Middle frontal gyrus (tissue), 1 donor: ENCODE measurements at regions not wholly inside any gene's neighbourhood (a gene's known extent, or its start where the extent isn't known, plus 50 kb on each side); places are given as distances from the start of the nearest gene placed in this dataset.
A peak's percentile ranks its signal among the peaks of the same experiment; 100 is the strongest.
"Not testable (repeated sequence)": the region's sequence is repeated elsewhere in the genome, so short reads cannot be mapped to it uniquely, and the experiment has no call there.

Source experiments
- DNase-seq: peaks from one replicate; pipeline ENCODE4 v3.0.0-alpha.2; 2015; ENCODE audit warnings: low spot score; ENCODE audit errors: extremely low spot score

DNA sequence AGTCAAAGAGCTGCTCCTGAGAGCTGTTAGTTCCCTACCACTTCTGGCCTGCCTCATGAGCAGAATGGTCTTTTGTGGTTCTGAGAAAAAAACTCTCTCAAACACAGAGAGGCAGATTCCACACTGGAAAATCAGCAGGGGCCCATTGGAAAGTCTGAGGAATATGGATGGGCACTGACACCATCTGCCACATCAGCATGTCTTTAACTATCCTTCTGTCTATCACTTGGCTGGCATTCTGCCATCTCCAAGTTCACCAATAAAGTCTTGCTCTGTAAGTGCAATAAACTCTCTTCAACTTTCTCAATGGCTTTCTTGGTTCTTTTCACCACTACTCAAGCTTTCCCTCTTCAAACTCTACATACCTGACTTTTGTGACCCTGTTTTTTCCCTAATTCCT is 101.3 kb upstream of the GALNT15 start:
- no peak for DNase-seq

DNA sequence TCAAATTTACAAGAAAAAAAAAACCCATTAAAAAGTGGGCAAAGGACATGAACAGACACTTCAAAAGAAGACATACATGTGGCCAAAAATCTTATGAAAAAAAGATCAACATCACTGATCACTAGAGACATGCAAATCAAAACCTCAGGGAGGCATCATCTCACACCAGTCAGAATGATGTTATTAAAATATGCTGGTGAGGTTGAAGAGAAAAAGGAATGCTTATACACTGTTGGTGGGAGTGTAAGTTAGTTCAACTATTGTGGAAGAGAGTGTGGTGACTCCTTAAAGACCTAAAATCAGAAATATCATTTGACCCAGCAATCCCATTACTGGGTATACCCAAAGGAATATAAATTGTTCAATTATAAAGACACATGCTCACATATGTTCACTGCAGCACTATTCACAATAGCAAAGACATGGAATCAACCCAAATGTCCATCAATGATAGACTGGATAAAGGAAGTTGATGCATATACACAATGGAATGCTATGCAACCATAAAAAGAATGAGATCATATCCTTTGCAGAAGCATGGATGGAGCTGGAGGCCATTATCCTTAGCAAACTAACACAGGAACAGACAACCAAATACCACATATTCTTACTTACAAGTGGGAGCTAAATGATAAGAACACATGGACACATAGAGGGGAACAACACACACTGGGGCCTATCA is 100.3 kb upstream of the GALNT15 start:
- DNase-seq, result not testable (repeated sequence)

DNA sequence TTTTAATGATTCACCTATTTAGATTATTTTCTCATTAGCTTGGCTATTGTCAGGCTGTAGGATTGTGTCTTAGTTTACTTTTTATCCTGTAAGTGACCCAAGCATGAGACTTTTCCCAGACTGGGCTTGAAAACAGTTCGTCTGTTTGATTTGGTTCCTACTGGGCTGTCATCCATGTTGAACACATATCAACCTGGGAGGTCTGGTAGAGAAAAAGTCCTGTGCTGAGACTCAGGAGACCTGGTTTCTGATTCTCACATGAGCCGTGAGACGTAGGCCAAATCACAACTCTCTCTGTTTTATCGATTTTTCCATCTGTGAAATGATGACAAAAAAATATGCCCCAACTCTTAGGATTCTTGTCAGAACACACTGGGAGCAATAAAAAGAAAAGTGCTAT is 98.8 kb upstream of the GALNT15 start:
- DNase-seq, result no peak

DNA sequence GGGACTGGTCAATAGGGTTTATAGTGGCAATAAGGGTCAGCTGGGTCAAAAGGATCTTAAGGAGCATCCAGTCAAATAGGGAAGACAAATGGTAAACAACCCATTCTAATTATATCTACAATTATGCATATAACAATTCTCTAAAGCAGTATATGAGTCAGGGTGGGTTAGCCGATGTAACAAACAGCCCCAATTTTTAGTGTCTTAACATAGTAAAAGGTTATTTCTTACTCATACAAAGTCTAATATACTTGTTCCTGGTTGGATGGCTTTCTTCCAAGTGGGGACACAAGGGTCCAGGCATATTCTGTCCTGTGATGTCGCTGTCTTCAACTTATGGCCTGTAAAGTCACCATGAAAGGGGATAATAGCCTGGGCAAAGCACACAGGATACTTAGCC is 97.9 kb upstream of the GALNT15 start:
- DNase-seq, result no peak

DNA sequence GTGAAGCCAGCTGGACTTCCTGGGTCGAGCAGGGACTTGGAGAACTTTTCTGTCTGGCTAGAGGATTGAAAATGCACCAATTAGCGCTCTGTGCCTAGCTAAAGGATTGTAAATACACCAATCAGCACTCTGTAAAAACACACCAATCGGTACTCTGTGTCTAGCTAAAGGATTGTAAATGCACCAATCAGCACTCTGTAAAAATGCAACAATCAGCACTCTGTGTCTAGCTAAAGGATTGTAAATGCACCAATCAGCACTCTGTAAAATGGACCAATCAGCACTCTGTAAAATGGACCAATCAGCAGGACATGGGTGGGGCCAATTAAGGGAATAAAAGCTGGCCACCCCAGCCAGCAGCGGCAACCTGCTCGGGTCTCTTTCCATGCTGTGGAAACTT is 97.3 kb upstream of the GALNT15 start:
- DNase-seq, result not testable (repeated sequence)

DNA sequence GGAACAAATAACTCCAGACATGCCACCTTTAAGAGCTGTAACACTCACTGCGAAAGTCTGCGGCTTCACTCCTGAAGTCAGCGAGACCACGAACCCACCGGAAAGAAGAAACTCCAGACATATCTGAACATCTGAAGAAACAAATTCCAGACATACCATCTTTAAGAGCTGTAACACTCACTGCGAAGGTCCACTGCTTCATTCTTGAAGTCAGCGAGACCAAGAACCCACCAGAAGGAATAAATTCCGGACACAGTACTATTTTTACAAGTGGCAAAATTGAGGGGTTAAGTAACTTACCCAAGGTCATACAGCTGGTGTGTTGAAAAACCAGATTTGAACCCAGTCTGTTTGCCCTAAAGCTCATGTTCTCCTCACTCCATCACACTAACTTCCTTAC is 96.8 kb upstream of the GALNT15 start:
- DNase-seq, result not testable (repeated sequence)

DNA sequence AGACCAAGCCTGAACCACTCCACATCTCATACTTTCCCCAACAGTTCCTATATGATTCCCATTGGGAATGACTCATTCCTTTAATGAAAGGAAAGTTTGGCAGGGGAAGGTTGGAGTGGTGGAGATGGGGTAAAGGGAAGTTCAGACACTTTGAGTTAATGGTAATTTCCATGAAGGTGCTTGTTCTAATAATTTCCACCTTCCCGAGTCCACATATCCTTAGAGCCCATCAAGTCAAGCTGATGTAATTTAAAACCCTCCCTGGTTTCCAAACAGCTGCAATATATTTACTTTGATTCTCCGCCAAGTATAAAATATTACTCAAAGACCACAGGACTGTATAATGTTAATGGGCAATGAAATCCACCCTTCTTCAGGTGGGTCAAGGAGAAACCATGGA is 95.0 kb upstream of the GALNT15 start:
- DNase-seq, result no peak

DNA sequence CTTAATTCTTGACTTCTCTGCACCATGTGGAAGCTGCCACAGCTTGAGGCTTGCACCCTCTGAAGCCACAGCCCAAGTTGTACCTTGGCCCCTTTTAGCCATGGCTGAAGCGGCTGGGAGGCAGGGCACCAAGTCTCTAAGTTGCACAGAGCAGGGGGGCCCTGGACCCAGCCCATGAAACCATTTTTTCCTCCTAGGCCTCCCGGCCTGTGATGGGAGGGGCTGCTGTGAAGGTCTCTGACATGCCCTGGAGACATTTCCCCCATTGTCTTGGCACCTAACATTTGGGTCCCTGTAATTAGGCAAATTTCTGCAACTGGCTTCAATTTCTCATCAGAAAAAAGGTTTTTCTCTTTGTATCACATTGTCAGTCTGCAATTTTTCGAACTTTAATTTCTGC is 92.8 kb upstream of the GALNT15 start:
- no peak for DNase-seq

DNA sequence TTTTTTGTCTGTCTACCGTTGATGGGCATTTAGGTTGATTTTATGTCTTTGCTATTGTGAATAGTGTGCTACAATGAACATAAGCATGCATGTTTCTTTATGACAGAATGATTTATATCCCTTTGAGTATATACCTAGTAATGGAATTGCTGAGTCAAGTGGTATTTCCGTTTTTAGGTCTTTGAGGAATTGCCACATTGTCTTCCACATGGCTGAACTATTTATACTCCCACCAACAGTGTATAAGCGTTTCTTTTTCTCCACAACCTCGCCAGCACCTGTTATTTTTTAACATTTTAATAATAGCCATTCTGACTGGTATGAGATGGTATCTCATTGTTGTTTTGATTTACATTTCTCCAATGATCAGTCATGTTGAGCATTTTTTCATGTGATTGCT is 89.6 kb upstream of the GALNT15 start:
- DNase-seq, result no peak

DNA sequence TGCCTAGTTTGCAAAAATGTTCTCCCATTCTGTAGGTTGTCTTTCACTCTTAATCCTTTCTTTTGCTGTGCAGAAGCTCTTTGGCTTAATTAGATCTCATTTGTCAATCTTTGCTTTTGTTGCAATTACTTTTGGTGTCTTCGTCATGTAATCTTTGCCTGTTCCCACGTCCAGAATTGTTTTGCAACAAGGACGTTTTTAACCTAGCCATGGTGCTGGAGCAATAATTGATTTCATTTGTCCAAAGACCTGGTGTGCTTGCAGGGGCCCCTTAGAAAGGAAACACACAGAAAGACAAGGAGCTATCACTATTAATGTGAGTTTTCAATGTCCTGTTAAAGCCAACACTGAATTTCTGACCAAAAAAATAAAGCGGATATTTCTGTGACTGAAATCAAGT is 89.1 kb upstream of the GALNT15 start:
- DNase-seq, result no peak

DNA sequence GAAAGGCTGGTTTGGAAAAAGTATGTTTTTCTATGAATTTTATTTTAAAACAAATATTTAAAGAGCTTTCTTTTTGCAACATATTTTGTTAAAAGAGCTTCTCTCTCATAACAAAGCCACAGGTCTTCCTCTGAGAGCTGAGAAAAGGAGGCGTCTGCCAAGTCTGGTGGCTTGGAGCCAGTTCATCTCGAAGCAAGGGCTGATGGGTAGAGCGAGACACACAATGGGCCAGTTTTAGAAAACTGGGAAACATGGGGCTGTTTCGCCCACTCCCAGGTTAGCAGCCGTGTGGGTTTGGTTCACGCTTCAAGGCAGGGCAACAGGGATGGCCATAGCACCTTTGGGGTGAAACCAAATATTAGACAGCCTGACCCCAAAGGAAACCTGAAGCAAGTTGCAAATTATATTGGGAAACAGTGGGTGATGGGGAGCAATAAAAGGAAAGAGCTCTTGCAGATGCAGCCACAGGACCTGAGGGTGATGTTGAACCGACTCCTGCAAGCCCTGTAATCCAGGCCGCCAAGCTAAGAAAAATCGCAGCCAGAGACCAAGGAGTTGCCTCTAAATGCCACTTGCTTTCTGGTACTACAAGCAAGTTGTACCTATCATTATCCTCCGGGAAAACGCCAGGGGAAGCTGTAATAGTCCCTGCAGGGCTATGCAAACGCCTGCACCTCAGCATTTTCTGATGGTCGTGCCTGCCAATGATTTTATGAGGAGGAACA is 88.4 kb upstream of the GALNT15 start:
- DNase-seq, result peak; percentile 84

DNA sequence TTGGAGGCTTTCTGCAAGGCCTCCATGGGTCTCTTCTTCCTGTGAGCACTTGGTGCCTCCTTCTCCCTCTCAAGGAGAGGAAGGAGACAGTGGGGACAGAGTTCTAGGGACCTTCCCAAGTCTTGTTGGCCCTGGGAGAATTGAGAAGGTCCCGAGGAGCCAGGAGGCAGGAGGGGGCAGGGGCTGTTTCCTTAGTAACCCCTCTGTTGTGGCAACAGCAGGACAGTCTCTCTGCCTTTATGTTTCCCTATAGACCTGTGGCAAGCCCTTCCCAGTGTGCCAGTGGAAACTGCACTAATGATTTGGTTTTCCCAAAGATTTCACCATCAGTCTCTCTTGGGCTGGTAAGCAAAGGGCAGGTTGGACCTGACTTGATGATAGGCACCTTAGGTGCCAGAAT is 87.8 kb upstream of the GALNT15 start:
- no peak for DNase-seq

DNA sequence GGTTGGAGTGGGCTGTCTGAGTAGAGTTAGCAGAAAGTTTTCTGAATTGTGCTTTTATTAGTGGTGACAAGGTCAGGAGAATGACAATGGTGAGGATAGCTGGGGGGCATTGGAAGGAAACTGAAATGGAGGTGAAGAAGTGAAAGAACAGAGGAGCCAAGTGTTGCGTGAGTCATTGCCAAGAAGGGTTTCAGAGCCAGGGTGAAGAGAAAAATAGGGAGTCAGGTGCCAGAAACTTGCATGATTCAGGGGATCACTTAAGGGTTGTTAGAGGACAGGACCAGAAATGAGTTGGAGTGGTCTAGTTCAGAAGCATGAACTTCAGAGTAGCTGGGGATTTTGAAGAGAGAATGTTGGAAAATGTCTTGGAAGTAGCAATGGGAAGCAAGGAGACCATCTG is 86.0 kb upstream of the GALNT15 start:
- DNase-seq, result no peak

DNA sequence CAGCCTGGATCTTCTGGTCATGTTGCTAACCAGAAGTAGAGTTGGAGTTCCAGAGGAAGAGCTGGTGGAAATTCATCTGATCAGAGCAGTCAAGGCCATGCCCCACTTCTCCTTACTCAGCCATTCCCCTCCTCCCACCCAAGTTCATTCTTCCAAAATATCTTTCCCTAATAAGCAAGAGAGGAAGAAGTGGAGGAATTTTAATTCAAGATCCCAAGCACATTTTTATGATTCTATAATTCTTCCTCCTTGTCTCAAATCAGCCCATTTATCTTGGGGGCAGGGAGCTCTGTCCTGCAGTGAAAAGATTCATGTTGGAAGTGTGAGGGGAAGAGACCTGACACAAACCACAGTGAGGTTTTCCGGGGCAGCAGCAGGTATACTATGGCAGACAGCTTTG is 85.0 kb upstream of the GALNT15 start:
- no peak for DNase-seq

DNA sequence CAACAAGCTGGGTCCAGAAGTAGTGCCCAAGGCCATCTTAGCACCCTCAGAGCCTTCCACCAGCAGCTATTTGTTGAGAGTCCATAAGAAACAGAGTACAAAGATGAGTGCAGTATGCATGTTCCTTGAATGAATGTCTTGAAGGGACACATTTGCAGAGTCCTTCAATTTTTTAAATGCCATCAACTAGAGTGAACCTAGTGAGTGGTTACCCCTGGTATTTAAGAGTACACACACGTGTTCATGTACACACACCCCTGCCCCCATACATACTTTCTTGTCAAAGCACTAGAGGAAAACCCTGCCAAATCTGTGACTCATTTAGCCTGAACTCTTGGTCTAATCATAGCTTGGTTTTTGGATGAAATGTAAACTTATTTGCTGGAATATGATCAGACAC is 84.5 kb upstream of the GALNT15 start:
- DNase-seq, result no peak

DNA sequence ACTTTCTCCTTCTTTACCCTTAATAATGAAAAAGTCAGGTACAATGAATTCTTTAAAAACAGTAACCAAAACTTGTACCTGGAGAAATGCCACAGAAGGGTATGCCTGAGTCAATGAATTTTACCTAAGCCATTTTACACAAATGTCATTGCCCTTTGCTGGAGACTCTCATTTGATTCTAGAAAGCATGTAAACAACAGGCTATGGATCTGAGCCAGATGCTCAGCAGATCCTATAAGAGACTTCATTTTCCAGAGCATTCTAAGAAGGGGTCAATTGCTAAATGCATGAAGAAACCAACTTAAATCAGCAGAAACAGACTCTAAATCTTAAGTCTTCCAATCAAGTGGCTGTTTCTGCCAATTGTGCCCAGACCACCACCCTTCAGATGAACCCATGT is 83.8 kb upstream of the GALNT15 start:
- no peak for DNase-seq

DNA sequence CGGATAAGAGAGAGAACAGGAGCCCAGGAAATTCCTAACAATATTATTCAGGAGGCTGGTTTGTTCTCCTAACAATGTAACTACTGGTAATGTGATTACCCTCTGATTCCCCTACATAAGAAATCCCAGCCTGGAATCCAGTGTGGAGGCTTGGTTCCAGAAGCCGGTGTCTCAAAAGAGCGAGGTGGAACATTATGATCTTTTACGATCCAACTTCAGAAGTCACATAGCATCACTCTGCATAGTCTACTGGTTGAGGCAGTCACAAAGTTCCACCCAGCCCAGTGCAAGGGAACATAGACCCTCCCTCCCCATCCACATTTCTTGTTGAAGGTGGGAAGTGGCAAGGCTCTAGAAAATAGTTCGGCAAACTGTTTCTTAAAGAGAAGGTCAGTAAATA is 81.6 kb upstream of the GALNT15 start:
- DNase-seq, result no peak

DNA sequence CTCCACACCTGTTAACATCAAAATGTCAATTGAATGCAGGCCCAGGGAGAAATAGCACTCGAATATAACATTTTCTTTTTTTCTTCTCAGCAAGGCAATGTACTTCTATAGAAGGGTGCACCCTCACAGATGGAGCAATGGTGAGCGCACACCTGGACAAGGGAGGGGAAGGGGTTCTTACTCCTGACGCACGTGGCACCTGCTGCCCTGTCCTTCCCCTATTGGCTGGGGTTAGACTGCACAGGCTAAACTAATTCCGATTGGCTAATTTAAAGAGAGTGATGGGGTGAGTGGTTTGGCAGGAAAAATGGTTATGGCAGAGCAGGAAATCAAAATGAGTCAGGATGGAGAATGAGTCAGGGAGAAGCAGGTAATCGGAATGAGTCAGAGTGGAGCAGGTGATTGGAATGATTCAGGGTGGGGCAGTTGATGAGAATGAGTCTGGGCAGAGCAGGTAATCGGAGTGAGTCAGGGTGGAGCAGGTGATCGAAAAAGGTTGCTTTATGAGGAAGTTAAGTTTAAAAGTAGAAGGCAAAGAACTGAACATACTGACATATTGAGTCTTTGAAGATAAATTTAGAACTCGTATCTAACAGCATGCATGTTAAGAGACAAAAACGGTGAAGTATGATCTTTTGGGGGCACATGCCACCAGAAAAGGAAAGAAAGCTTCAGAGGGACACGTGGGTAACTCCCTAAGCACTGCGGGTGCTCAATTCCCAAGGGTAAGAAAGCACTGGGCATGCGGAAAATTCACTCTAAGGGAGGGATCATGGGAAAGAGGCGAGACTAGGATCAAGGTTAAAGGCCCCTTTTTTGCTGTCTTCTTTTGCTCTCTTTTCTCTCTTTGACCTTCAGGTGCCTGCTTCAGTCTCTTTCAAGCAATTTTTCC is 72.9 kb upstream of the GALNT15 start:
- no peak for DNase-seq

DNA sequence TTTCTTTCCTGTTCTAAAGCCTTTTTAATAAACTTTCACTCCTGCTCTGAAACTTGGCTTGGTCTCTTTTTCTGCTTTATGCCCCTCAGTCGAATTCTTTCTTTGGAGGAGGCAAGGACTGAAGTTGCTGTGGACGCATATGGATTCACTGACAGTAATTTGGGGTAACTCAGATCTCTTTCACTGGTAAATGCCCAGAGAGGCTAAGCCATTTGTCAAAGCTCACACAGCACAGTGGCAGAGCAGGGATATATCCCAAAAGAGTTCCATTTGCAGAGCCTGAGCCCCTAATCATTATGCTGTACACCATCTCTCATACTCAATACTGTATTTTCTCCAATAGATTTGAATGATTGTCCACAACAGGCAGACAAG is 72.3 kb upstream of the GALNT15 start:
- DNase-seq, result no peak

DNA sequence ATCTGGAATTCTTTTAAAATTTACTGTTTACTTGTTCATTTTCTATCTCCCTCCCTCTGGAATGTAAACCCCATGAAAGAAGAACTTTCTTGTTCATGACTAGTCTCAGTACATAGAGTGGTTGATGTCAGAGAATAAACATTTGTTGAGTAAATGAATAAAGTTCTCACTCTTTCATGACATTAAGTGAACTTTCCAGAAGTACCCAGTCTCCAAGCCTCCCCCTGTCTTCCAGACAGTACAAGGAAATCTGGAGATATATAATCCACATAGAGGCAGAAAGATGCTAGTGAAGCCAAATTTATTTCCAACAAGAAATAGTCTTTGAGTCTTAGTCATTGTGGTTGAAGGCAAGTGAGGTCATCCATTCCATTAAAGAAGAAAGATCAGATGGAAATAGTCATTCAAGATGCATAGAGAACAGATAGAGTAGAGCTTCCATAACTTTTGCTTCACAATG is 71.5 kb upstream of the GALNT15 start:
- DNase-seq, result no peak

DNA sequence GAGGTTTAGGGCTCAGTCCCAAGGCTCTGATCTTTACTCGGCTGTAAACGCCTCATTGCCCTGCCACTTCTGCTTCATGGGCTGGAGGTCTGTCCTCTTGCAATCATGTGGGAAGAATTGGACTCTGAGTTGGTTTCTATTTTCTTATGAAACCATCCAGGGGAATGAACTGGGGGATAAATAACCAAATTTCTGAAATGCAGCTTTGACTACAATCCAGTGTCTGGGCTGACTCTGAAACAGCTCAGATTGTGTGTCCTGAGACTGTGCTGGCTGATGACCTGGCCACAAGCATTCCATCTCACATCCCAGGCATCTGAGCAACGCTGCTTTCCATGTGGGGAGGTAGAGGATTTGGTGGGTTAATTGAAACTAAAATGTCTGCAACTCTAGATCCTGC is 71.0 kb upstream of the GALNT15 start:
- no peak for DNase-seq

DNA sequence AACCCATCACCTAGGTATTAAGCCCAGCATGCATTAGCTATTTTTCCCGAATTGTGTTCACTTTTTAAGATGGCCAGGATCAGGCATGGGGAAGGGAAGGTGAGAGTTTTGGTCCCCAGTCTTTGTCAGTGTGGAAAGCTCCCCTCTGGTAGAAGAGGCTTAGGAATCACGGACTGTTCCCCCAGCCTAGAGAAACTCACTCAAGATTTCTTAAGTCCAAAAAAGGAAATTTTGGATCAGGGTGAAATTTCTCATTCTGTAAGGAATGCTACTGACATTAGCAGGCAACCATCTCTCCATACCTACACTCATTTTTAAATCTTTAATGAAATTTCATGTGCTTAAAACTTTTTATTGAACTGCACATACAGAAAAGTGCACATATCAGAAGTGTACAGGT is 70.3 kb upstream of the GALNT15 start:
- no peak for DNase-seq
